RWPE2 (cell line): ENCODE measurements at regions not wholly inside any gene's neighbourhood (a gene's known extent, or its start where the extent isn't known, plus 50 kb on each side); places are given as distances from the start of the nearest gene placed in this dataset.
"Not testable (repeated sequence)": the region's sequence is repeated elsewhere in the genome, so short reads cannot be mapped to it uniquely, and the experiment has no call there.

Source experiments
- ATAC-seq: fragments of 200-7000 bp; cut with Tn5 transposase; 3 replicates; pipeline ENCODE4 v1.9.1; 2021; ENCODE audit warnings: low read depth
- DNase-seq: peaks from one replicate; pipeline ENCODE4 v3.0.0-alpha.2; 2020; ENCODE audit warnings: low spot score
- H3K27ac ChIP-seq: fragments of 450-650 bp; 2 replicates; pipeline ENCODE4 v1.5.1; 2017; ENCODE audit warnings: mild to moderate bottlenecking; ENCODE audit not compliant: poor library complexity, severe bottlenecking
- H3K27me3 ChIP-seq: fragments of 250-450 bp; sonication (Bioruptor Pico); 2 replicates; pipeline ENCODE4 v1.5.1; 2021; ENCODE audit warnings: mild to moderate bottlenecking, moderate library complexity; ENCODE audit not compliant: insufficient read depth, poor library complexity, severe bottlenecking
- H3K36me3 ChIP-seq: fragments of 250-450 bp; sonication (Bioruptor Pico); 2 replicates; pipeline ENCODE4 v1.5.1; 2020; ENCODE audit warnings: low read depth, mild to moderate bottlenecking, moderate library complexity
- H3K4me1 ChIP-seq: fragments of 250-450 bp; sonication (Bioruptor Pico); 2 replicates; pipeline ENCODE4 v1.5.1; 2021; ENCODE audit warnings: mild to moderate bottlenecking, moderate library complexity; ENCODE audit not compliant: insufficient read depth, poor library complexity, severe bottlenecking
- H3K4me3 ChIP-seq: fragments of 250-450 bp; sonication (Bioruptor Pico); 2 replicates; pipeline ENCODE4 v1.5.1; 2021; ENCODE audit warnings: mild to moderate bottlenecking, moderate library complexity; ENCODE audit not compliant: severe bottlenecking
- H3K9me3 ChIP-seq: fragments of 250-450 bp; sonication (Bioruptor Pico); 2 replicates; pipeline ENCODE4 v1.5.1; 2021; ENCODE audit warnings: mild to moderate bottlenecking, moderate library complexity; ENCODE audit not compliant: severe bottlenecking
- TF ChIP-seq, protein P1 (sequence below): fragments of 450-650 bp; IDR thresholded peaks from one replicate; pipeline ENCODE4 v1.5.1; 2017; ENCODE audit warnings: mild to moderate bottlenecking, moderate library complexity; ENCODE audit not compliant: poor library complexity, severe bottlenecking

DNA sequence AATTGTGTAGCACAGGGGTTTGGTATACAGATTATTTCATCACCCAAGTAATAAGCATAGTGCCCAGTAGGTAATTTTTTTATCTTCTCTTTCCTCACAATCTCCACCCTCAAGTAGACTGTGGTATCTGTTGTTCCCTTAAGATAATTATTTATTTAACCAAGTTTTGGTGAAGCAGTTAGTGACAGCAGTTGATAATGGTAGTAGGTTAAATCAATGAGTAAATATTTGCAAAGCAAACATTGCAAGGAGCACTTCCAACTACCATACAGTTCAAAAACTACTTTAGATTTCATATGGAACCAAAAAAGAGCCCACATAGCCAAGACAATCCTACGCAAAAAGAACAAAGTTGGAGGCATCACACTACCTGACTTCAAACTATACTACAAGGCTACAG is 291.8 kb downstream of the KCTD12 start:
- H3K9me3 ChIP-seq = no peaks in the 10 kb centered on the region
- H3K36me3 ChIP-seq = no peaks in the 10 kb centered on the region
- no peaks in the 10 kb centered on the region for H3K4me1 ChIP-seq
- no peak for ATAC-seq
- H3K27ac ChIP-seq = no peak overlapping the region
- H3K4me3 ChIP-seq = no peak overlapping the region
- TF ChIP-seq, protein P1, sequence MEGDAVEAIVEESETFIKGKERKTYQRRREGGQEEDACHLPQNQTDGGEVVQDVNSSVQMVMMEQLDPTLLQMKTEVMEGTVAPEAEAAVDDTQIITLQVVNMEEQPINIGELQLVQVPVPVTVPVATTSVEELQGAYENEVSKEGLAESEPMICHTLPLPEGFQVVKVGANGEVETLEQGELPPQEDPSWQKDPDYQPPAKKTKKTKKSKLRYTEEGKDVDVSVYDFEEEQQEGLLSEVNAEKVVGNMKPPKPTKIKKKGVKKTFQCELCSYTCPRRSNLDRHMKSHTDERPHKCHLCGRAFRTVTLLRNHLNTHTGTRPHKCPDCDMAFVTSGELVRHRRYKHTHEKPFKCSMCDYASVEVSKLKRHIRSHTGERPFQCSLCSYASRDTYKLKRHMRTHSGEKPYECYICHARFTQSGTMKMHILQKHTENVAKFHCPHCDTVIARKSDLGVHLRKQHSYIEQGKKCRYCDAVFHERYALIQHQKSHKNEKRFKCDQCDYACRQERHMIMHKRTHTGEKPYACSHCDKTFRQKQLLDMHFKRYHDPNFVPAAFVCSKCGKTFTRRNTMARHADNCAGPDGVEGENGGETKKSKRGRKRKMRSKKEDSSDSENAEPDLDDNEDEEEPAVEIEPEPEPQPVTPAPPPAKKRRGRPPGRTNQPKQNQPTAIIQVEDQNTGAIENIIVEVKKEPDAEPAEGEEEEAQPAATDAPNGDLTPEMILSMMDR = no peak
- DNase-seq = no peak
- no peaks in the 10 kb centered on the region for H3K27me3 ChIP-seq

DNA sequence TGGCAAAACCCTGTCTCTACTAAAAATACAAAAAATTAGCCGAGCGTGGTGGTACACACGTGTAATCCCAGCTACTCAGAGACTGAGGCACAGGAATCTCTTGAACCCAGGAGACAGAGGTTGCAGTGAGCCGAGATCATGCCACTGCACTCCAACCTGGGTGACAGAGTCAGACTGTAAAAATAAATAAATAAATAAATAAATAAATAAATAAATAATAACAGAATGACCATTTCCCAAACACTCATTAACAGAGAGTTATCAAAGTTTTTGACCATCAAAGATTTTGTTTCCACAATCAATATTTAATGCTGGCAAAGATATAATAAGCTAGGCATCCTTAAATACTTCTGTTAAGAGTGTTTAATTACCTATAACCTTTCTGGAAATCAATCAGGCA is 299.4 kb downstream of the KCTD12 start:
- H3K27me3 ChIP-seq = no peaks in the 10 kb centered on the region
- ATAC-seq (no peak), DNase-seq (no peak)
- H3K36me3 ChIP-seq = no peaks in the 10 kb centered on the region
- H3K4me1 ChIP-seq = no peaks in the 10 kb centered on the region
- TF ChIP-seq, protein P1 = no peak
- H3K27ac ChIP-seq = no peak overlapping the region
- no peak overlapping the region for H3K4me3 ChIP-seq
- H3K9me3 ChIP-seq = no peaks in the 10 kb centered on the region

DNA sequence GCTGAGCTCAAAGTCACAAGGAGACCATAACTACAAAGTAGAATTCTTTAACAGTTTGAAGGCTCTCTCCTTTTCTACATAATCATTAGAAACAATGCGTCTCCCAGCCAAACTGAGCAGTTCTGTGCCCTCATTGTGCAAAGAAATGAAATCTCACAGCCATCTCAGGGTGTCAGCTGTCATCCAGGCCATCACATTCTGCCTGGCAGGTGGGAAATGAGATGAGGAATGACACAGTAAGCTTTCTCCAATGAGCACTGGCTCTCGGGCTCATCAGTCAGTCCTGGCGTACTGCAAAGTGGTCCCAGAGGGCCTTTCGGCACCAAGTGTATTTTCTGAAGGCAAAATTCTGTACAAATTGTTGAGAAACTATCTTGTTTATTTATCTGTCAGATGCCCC is 306.5 kb downstream of the KCTD12 start:
- DNase-seq = no peak
- ATAC-seq = no peak
- Histone ChIP-seq H3K4me1 (no peaks in the 10 kb centered on the region), H3K9me3 (no peaks in the 10 kb centered on the region), H3K36me3 (no peaks in the 10 kb centered on the region), H3K27ac (no peak overlapping the region), H3K4me3 (no peak overlapping the region), H3K27me3 (no peaks in the 10 kb centered on the region)
- TF ChIP-seq, protein P1 = no peak

DNA sequence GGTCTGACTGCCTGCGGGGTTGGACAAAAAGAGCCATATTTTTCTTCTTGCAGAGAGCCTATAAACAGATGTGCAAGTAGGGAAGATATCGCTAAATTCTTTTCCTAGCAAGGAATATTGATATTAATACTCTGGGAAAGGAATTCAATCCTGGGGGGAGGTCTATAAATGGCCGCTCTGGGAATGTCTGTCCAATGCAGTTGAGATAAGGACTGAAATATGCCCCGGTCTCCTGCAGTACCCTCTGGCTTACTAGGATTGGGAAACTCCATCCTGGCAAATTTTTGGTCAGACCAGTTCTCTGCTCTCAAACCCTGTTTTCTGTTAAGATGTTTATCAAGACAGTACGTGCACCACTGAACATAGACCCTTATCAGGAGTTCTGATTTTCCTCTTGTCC is 310.6 kb downstream of the KCTD12 start:
- H3K4me1 ChIP-seq, H3K36me3 ChIP-seq, ATAC-seq, DNase-seq, H3K27ac ChIP-seq, H3K4me3 ChIP-seq, H3K27me3 ChIP-seq, H3K9me3 ChIP-seq: not testable (repeated sequence)

DNA sequence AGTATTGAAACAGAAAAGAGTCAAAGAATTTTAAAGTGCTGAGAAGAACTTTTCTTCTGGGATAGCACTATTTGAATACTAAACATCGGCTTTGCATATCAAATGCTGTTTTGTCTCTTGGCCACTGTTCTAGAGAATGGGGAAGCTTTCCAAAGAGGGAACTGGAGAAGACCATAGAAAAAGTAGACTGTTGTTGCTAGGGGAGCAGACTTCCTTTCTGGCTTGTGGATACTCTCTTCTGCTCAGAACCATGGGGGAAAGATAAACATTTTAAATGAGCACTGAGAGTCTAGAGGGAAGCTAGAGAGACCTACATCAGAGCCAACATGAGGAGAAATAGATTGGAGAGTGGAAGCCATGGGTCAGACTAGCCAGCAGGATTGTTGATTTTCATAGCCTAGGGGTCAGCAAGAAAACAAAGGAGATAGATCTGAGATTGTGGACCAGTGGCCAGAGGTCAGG is 315.7 kb downstream of the KCTD12 start:
- DNase-seq (no peak), ATAC-seq (no peak)
- Histone ChIP-seq H3K9me3 (no peaks in the 10 kb centered on the region), H3K4me1 (no peaks in the 10 kb centered on the region), H3K4me3 (no peak overlapping the region), H3K27me3 (no peaks in the 10 kb centered on the region), H3K27ac (no peak overlapping the region), H3K36me3 (no peaks in the 10 kb centered on the region)
- TF ChIP-seq, protein P1 = no peak
